HUES6 (cell line): ENCODE measurements at regions not wholly inside any gene's neighbourhood (a gene's known extent, or its start where the extent isn't known, plus 50 kb on each side); places are given as distances from the start of the nearest gene placed in this dataset.
A peak's percentile ranks its signal among the peaks of the same experiment; 100 is the strongest.

Experiments used
- H3K27ac ChIP-seq: 2 replicates; pipeline ENCODE4 v1.7.0; 2013; ENCODE audit warnings: low read depth, mild to moderate bottlenecking, low read length, inconsistent platforms
- H3K27me3 ChIP-seq: 2 replicates; pipeline ENCODE4 v1.6.1; 2013; ENCODE audit warnings: low read length; ENCODE audit not compliant: control insufficient read depth, insufficient read depth
- H3K36me3 ChIP-seq: 2 replicates; pipeline ENCODE4 v1.6.1; 2013; ENCODE audit warnings: low read length; ENCODE audit not compliant: control insufficient read depth, insufficient read depth
- H3K4me1 ChIP-seq: 2 replicates; pipeline ENCODE4 v1.6.1; 2013; ENCODE audit warnings: low read length; ENCODE audit not compliant: control insufficient read depth, insufficient read depth
- H3K4me3 ChIP-seq: 2 replicates; pipeline ENCODE4 v1.5.1; 2013; ENCODE audit warnings: low read depth, low read length
- H3K9ac ChIP-seq: one replicate; pipeline ENCODE4 v1.6.1; 2013; ENCODE audit warnings: mild to moderate bottlenecking, low read length
- H3K9me3 ChIP-seq: 2 replicates; pipeline ENCODE4 v1.6.1; 2013; ENCODE audit warnings: low read depth, low read length; ENCODE audit not compliant: control insufficient read depth, insufficient read depth

DNA sequence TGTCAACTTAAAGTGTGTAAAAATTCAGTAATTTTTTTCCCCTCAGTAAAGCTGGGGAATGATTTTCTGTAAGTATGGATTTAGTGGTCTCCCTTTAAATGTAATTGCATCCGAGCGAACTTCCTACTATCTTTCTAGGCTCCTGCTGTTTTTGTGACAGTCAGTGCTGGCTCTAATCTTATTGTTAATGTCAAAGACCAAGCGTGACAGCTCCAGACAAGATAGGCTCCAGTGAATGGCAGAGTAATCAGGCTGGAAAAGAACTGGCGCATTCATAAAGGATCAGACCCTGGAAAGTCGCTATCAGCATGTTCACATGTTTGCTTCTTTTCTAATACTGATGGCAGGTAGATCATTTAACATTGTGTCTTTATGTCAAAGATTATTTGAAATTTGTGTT lies 908.0 kb upstream of the ATXN8OS start:
- Histone ChIP-seq H3K27me3 (no peaks in the 10 kb centered on the region), H3K36me3 (no peaks in the 10 kb centered on the region), H3K27ac (no peak overlapping the region), H3K4me3 (no peak overlapping the region), H3K9me3 (no peaks in the 10 kb centered on the region), H3K9ac (no peak overlapping the region), H3K4me1 (peaks cover 41% of the 10 kb centered on the region)

DNA sequence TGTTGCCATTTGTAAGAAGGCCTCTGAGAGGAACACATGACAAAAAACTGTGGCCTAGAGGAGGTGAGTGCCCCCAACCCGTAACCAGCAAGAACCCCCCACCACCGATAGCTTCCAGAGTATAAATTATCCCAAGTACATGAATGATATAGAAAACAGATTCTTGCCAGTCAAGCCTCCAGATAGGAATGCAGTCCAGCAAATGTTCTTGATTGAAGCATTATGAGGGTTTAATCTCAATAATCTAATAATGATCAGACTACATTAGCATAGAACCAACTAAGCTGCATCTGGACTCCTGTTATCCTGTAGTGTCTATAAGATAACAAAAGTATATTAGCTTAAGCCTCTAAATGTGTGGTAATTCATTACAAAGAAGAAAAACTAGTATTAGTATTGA lies 908.9 kb upstream of the ATXN8OS start:
- no peak overlapping the region for H3K4me3 ChIP-seq
- H3K27ac ChIP-seq, result peak overlapping the region; percentile 91; the same call in 1 of the 2 replicates
- H3K9me3 ChIP-seq, result no peaks in the 10 kb centered on the region
- no peak overlapping the region for H3K9ac ChIP-seq
- H3K4me1 ChIP-seq, result peaks cover 47% of the 10 kb centered on the region
- no peaks in the 10 kb centered on the region for H3K27me3 ChIP-seq
- H3K36me3 ChIP-seq, result no peaks in the 10 kb centered on the region

DNA sequence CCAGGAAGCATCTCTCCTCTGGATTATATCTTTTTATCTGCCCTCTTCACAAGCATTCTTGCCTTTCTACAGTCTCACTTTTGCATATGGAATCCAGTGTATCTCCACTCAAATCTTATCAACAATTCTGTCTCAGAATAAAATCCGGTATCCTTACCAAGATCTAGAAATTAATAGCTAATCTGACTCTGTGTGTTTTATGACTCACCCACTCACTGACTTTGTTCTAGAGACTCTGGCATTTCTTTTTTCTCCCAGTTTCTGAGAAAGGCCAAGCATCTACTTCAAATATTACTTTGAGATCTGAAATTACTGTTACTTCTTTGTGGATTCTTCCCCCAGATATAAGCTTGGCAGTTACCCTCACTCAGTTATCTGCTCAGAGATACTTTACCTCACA lies 913.5 kb upstream of the ATXN8OS start:
- Histone ChIP-seq H3K9ac (no peak overlapping the region), H3K27me3 (no peaks in the 10 kb centered on the region), H3K4me1 (peaks cover 28% of the 10 kb centered on the region), H3K27ac (no peak overlapping the region), H3K4me3 (no peak overlapping the region), H3K36me3 (no peaks in the 10 kb centered on the region), H3K9me3 (no peaks in the 10 kb centered on the region)

DNA sequence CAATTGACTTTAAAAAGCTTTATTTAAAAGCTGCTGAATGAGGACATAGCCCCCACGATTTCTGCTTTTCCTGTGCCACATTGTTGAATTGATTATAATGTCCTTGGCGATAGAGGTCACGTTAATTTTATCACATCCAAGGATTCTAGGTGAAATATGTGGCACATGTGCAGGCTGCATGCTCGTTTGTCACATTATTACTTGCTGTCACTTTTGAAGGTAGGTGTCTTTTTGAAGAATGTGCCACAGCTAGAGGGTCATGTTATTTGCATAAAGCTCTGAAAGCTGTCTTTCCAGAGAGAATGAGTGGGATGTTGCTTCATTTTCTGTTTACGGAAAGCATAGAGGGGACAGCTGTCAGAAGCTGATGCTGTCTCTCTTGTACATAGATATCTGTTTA lies 927.6 kb upstream of the ATXN8OS start:
- Histone ChIP-seq H3K27me3 (no peaks in the 10 kb centered on the region), H3K36me3 (no peaks in the 10 kb centered on the region), H3K9ac (no peak overlapping the region), H3K4me3 (no peak overlapping the region), H3K9me3 (no peaks in the 10 kb centered on the region), H3K4me1 (no peaks in the 10 kb centered on the region), H3K27ac (no peak overlapping the region)

DNA sequence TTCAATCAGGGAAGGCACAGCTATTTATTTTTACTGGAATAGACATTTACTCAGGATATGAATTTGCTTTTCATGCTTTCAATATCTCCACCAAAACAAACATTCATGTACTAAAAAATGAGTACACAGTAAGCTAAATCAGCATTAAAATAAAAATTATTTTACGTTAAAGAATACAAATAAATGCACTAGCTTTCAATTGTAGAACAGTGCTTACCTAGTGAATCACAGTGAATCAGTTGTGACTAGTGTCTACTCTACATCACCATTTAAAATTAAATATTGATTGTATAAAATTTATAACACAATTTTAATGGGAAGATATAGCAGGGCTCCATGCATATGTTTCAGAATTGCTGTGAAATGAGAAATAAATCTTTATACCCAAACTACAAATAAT lies 929.6 kb upstream of the ATXN8OS start:
- Histone ChIP-seq H3K27me3 (no peaks in the 10 kb centered on the region), H3K27ac (no peak overlapping the region), H3K4me1 (0 out of 2 replicates have a peak, but pooled peaks cover 2% of the 10 kb centered on the region), H3K36me3 (no peaks in the 10 kb centered on the region), H3K9me3 (no peaks in the 10 kb centered on the region), H3K9ac (no peak overlapping the region), H3K4me3 (no peak overlapping the region)

DNA sequence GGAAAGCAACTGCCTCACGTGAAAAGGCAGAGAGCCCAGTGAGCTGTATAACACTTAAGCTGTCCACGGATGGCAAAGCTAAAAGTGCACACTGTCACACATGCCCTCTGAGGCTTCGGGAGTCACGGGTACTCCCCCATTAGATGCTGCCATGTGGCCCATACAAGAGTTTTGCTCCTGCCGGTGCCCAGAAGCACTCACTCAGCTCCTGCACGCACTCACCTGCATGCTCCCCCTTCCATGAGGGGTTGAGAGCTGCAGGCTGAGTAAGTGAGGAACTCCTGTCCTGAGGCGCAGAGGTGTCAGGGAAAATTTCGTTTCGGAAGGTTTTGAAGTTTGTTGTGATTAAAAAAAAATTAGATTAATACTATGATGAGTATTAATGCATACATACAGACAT lies 939.2 kb upstream of the ATXN8OS start:
- Histone ChIP-seq H3K9ac (no peak overlapping the region), H3K27ac (no peak overlapping the region), H3K4me1 (no peaks in the 10 kb centered on the region), H3K9me3 (peaks cover 6% of the 10 kb centered on the region), H3K36me3 (no peaks in the 10 kb centered on the region), H3K4me3 (no peak overlapping the region), H3K27me3 (no peaks in the 10 kb centered on the region)

DNA sequence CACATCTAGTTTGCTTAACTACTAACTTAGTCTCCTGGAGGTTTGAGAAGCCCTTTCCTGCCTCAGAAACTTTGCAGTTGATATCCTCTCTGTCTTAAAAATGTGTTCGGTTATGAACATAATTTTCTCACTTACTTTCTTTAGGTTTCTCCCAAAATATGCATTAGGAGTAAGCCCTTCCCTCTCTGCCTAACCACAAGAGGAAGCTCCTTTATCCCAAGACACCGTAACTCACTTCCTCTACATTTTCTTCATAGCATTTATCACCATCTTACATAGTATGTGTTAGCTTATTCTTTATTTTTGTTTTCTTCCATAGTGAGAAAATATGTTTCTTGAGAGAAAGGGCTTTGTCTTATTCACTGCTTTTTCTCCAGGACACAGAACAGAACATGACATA lies 952.5 kb upstream of the ATXN8OS start:
- H3K27me3 ChIP-seq, result no peaks in the 10 kb centered on the region
- peaks cover 2% of the 10 kb centered on the region; the same call in 1 of the 2 replicates for H3K9me3 ChIP-seq
- H3K9ac ChIP-seq, result no peak overlapping the region

DNA sequence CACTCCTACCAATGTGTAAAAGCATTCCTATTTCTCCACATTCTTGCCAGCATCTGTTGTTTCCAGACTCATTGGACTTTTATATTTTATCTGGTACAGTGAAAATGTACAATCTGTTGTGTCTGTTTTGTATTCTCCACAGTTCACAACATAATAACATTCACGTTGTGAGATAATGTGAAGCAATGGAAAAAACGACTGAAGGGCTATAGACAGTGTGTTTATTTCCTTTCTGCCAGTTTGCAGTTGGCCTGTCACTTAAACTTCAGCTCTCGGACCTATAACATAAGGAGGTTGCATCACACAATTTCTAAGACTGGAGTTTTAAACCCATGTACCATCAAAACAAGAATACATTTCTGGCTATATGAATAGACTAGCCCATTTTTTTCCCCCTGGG lies 965.5 kb upstream of the ATXN8OS start:
- Histone ChIP-seq H3K4me3 (no peak overlapping the region), H3K9me3 (no peaks in the 10 kb centered on the region), H3K27me3 (no peaks in the 10 kb centered on the region), H3K36me3 (no peaks in the 10 kb centered on the region), H3K27ac (no peak overlapping the region), H3K9ac (no peak overlapping the region), H3K4me1 (no peaks in the 10 kb centered on the region)

More for the DNA sequence above, 952.5 kb upstream of the ATXN8OS start:
- H3K27ac ChIP-seq, result no peak overlapping the region
- no peak overlapping the region for H3K4me3 ChIP-seq
- H3K4me1 ChIP-seq, result no peaks in the 10 kb centered on the region
- H3K36me3 ChIP-seq, result no peaks in the 10 kb centered on the region

DNA sequence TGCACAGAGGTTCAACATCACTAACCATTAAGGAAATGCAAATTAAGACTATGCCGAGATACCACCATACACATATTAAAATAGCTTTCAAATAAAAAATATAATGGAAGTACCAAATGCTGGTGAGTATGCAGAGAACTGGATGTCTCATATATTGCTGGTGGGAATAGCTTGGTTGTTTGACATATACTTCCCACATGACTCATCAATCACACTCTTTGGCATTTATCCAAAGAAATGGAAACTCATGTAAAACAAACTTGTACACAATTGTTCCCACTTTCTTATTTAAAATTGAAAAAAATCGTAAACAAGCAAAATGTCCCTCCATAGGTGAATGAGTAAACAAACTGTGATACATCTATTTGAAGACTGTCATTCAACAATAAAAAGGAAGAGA lies 982.6 kb upstream of the ATXN8OS start:
- Histone ChIP-seq H3K36me3 (no peaks in the 10 kb centered on the region), H3K9me3 (no peaks in the 10 kb centered on the region), H3K9ac (no peak overlapping the region), H3K4me1 (peaks cover 3% of the 10 kb centered on the region; the same call in 1 of the 2 replicates), H3K27ac (no peak overlapping the region), H3K27me3 (no peaks in the 10 kb centered on the region), H3K4me3 (no peak overlapping the region)

DNA sequence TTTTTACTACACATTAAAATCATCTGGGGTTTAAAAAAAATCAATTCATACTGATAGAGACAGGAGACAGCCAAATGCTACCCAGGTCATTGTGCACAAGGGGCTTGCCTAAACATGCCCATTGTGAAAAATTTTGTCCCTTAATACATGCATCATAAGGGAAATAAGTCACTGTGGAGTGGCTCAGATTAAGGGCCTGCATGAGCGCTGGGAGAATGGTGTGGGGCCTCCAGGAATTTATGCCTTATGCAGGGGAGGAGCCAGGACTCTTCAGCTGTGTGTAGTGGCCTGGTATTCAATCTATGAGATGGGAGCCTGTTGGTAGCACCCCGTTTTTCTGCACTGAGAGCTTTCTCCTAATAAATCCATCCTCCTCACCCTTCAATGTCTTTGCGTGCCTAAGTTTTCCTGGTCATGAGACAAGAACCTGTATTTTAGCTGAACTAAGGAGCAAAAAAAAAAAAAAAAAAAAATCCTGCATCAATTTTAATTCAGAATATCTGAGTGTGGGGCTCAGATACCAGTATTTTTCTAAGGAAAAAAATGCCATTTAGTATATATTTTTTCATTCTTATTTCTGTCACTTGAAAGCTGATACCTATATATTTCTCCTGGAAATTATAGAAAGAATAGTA lies 997.6 kb upstream of the ATXN8OS start:
- no peak overlapping the region for H3K27ac ChIP-seq
- no peaks in the 10 kb centered on the region for H3K27me3 ChIP-seq
- H3K4me1 ChIP-seq, result no peaks in the 10 kb centered on the region
- H3K9me3 ChIP-seq, result peaks cover 10% of the 10 kb centered on the region; the same call in 1 of the 2 replicates
- H3K36me3 ChIP-seq, result no peaks in the 10 kb centered on the region
- H3K4me3 ChIP-seq, result no peak overlapping the region
- no peak overlapping the region for H3K9ac ChIP-seq

DNA sequence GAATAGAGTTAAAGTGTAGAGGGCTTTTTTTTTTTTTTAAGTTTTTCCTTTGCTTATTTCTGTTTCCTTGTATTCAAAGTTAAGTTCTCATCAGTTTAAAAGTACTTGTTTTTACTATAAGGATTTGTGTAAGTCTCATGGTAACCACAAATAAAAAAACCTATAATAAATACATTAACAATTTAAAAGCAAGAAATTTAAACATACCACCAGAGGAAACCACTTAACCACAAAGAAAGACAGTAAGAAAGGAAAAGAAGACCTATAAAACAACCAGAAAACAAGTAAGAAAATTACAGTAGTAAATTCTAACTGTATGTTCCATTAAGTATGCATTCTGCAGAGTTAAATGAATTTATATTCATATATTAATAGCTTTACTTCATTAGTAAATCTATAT lies 999.1 kb upstream of the ATXN8OS start:
- no peak overlapping the region for H3K4me3 ChIP-seq
- H3K9ac ChIP-seq, result no peak overlapping the region
- no peaks in the 10 kb centered on the region for H3K4me1 ChIP-seq
- H3K9me3 ChIP-seq, result peaks cover 10% of the 10 kb centered on the region; the same call in 1 of the 2 replicates
- no peaks in the 10 kb centered on the region for H3K27me3 ChIP-seq
- H3K27ac ChIP-seq, result no peak overlapping the region
- H3K36me3 ChIP-seq, result no peaks in the 10 kb centered on the region
